ENCODE measurements at regions not wholly inside any gene's neighbourhood (a gene's known extent, or its start where the extent isn't known, plus 50 kb on each side); places are given as distances from the start of the nearest gene placed in this dataset.

DNA sequence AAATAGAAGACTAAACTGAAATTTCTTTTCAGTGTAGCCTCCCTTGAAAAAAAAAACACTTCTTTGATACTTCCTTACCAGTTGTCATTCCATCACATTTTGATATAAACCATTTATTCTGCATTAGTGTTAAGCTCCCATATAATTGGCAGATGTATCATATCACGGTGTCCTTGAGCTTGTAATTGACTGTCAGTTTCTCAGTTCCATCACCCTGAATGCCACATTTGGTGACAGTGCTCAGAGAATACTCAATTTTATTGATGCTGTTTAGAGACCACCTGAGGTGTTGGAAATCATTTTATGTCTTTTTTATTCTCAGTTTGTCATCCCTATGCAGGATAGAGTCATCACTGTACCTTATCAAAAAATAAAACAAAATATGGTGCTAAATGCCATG is 1528.2 kb downstream of the RAPGEF2 start:
- H3K27ac ChIP-seq, result no peak overlapping the region
- ATAC-seq, result no peak
- H3K27me3 ChIP-seq, result no peaks in the 10 kb centered on the region
- no peaks in the 10 kb centered on the region for H3K4me1 ChIP-seq
- H3K4me3 ChIP-seq, result no peak overlapping the region
- WGBS, 2 donors (ENCODE audit: low coverage in 1 of 2), result 73 to 80% methylated on average over 1 of the region's 1 CpG
- no peak for TF ChIP-seq CTCF (IDR thresholded peaks at IDR 0.05)
- no peak for TF ChIP-seq EP300 (IDR thresholded peaks at IDR 0.05)
- TF ChIP-seq POLR2AphosphoS5 (IDR thresholded peaks at IDR 0.05), result no peak
- TF ChIP-seq POLR2A (IDR thresholded peaks at IDR 0.05), result no peak
- peaks cover 0 to 25% (median 0%) of the 10 kb centered on the region in 3 donors for H3K9me3 ChIP-seq
- no peaks in the 10 kb centered on the region for H3K36me3 ChIP-seq

DNA sequence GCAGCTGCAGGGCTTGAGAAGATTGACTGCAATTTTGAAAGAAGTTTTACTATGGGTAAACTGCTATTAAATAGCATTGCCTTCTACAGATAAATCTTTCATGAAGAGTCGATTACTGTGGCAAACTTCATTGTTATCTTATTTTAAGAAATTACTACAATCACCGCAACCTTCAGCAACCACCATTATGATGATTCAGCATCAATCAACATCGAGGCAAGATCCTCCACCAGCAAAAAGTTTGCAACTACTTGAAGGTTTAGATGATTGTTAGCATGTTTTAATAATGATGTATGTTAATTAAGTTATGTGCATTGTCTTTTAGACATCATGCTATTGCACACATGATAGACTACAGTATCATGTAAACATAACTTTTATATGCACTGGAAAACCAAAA is 1511.0 kb downstream of the FSTL5 start:
- no peak for ATAC-seq
- no peaks in the 10 kb centered on the region for H3K36me3 ChIP-seq
- no peak overlapping the region for H3K27ac ChIP-seq
- no peaks in the 10 kb centered on the region for H3K27me3 ChIP-seq
- no peaks in the 10 kb centered on the region for H3K9me3 ChIP-seq
- H3K4me3 ChIP-seq, result no peak overlapping the region
- 83 to 90% methylated on average over 3 of the region's 3 CpGs for WGBS, 2 donors (ENCODE audit: low coverage in 1 of 2)
- no peaks in the 10 kb centered on the region for H3K4me1 ChIP-seq
- TF ChIP-seq CTCF (IDR thresholded peaks at IDR 0.05), result no peak
- no peak for TF ChIP-seq POLR2A (IDR thresholded peaks at IDR 0.05)
- TF ChIP-seq EP300 (IDR thresholded peaks at IDR 0.05), result no peak
- no peak for TF ChIP-seq POLR2AphosphoS5 (IDR thresholded peaks at IDR 0.05)

GRCh38 chr4:160675550-160675949 is 1488.2 kb downstream of the FSTL5 start:
- no peak overlapping the region for H3K27ac ChIP-seq
- no peaks in the 10 kb centered on the region for H3K4me1 ChIP-seq
- no peaks in the 10 kb centered on the region for H3K36me3 ChIP-seq
- no peak overlapping the region for H3K4me3 ChIP-seq
- TF ChIP-seq CTCF (IDR thresholded peaks at IDR 0.05) (no peak), POLR2A (IDR thresholded peaks at IDR 0.05) (no peak), POLR2AphosphoS5 (IDR thresholded peaks at IDR 0.05) (no peak)
- H3K27me3 ChIP-seq, result no peaks in the 10 kb centered on the region
- 100% methylated on average over 2 of the region's 2 CpGs for WGBS, 2 donors (ENCODE audit: low coverage in 1 of 2)
- ATAC-seq, result no peak
- no peaks in the 10 kb centered on the region for H3K9me3 ChIP-seq

DNA sequence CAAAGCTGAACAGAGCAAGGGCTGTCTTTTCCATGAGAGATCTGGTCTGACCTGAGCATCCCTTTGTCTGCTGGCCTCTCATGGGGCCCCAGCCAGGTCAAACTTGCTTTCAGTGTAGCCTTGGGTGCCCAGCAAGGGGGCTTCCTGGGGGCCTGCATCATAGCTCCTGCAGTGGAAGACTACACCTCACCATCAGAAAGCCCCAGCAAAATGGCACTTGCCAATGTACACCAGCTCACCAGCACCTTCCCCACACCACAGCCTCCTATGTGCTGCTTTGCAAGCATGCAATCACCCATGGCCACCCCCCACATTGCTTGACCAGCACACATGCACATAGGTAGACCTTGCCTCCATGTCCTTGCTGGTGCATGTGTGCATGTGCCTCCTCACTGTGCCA is 1478.1 kb downstream of the FSTL5 start:
- Histone ChIP-seq H3K4me1 (no peaks in the 10 kb centered on the region), H3K27me3 (no peaks in the 10 kb centered on the region), H3K4me3 (no peak overlapping the region), H3K36me3 (no peaks in the 10 kb centered on the region), H3K27ac (no peak overlapping the region), H3K9me3 (no peaks in the 10 kb centered on the region)
- TF ChIP-seq POLR2AphosphoS5 (IDR thresholded peaks at IDR 0.05) (no peak), POLR2A (IDR thresholded peaks at IDR 0.05) (no peak), EP300 (IDR thresholded peaks at IDR 0.05) (no peak)
- ATAC-seq, result no peak

- H3K27ac ChIP-seq, result no peak overlapping the region
- no peaks in the 10 kb centered on the region for H3K36me3 ChIP-seq
- H3K4me1 ChIP-seq, result no peaks in the 10 kb centered on the region
- TF ChIP-seq CTCF (IDR thresholded peaks at IDR 0.05) (no peak), POLR2A (IDR thresholded peaks at IDR 0.05) (no peak)
- H3K27me3 ChIP-seq, result no peaks in the 10 kb centered on the region
- no peak for ATAC-seq
- H3K9me3 ChIP-seq, result no peaks in the 10 kb centered on the region
- H3K4me3 ChIP-seq, result no peak overlapping the region
- WGBS, 2 donors (ENCODE audit: low coverage in 1 of 2), result 60 to 78% methylated on average over 1 to 4 of the region's 4 CpGs
These were observed 1462.1 kb downstream of the FSTL5 start for GRCh38 chr4:160701671-160702070.

DNA sequence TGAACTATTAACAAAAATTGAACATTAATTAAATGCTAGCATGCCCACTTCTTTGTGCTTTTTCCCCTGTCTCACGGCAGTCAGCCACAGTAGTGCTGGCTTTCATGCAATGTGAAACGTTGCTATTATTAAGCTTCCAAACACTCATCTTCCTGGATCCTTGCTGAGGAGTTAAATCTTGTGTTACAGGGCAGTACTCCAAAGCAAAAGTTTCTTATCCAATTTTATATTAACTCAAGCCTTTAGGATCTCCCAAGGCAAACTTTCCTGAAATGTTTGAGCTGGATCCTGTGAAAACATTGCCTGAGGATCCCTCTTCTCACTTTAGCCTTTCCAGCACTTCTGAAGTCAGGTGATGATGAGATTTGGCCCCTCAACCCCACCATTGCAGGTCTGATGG is 1454.8 kb downstream of the FSTL5 start:
- no peak overlapping the region for H3K4me3 ChIP-seq
- H3K27ac ChIP-seq, result no peak overlapping the region
- no peaks in the 10 kb centered on the region for H3K36me3 ChIP-seq
- no peak for ATAC-seq
- H3K9me3 ChIP-seq, result no peaks in the 10 kb centered on the region
- H3K27me3 ChIP-seq, result no peaks in the 10 kb centered on the region
- TF ChIP-seq CTCF (IDR thresholded peaks at IDR 0.05) (no peak), POLR2AphosphoS5 (IDR thresholded peaks at IDR 0.05) (no peak), POLR2A (IDR thresholded peaks at IDR 0.05) (no peak), EP300 (IDR thresholded peaks at IDR 0.05) (no peak)
- WGBS, 2 donors (ENCODE audit: low coverage in 1 of 2), result 22 to 28% methylated on average over 2 of the region's 2 CpGs
- H3K4me1 ChIP-seq, result no peaks in the 10 kb centered on the region

Measured in gastroesophageal sphincter (tissue), 4 donors.